Stimulated activated naive B cell treated with anti-CD40 and anti-IgM and Interleukin-4, amounts not matched to agents 10 μg/mL and 1 μg/mL and 100 μg/mL, for 72 hours (primary cell): ENCODE measurements at regions not wholly inside any gene's neighbourhood (a gene's known extent, or its start where the extent isn't known, plus 50 kb on each side); places are given as distances from the start of the nearest gene placed in this dataset.

Experiments
- ATAC-seq, 2 donors: fragments of 150-1000 bp; cut with Tn5 transposase; replicated peaks; 2 replicates each; pipeline ENCODE4 v1.10.0; 2021; ENCODE audit warnings: moderate library complexity in 1 of 2
- DNase-seq: peaks from one replicate; pipeline ENCODE4 v3.0.0; 2021
- H3K27ac Mint-ChIP-seq: one replicate; pipeline ENCODE4 v1.8.0; 2022; ENCODE audit warnings: mild to moderate bottlenecking, mixed read lengths
- H3K27me3 Mint-ChIP-seq, 2 donors: one replicate each; pipeline ENCODE4 v1.8.0; 2022; ENCODE audit warnings: mixed read lengths in 2 of 2
- H3K36me3 Mint-ChIP-seq, 2 donors: one replicate each; pipeline ENCODE4 v1.8.0; 2022; ENCODE audit warnings: mixed read lengths in 2 of 2, mild to moderate bottlenecking in 1 of 2
- H3K4me1 Mint-ChIP-seq, 2 donors: one replicate each; pipeline ENCODE4 v1.8.0; 2022; ENCODE audit warnings: mixed read lengths in 2 of 2, mild to moderate bottlenecking in 1 of 2
- H3K4me3 Mint-ChIP-seq, 2 donors: one replicate each; pipeline ENCODE4 v1.8.0; 2022; ENCODE audit warnings: mild to moderate bottlenecking in 2 of 2, mixed read lengths in 2 of 2, moderate library complexity in 1 of 2
- H3K9me3 Mint-ChIP-seq, 2 donors: one replicate each; pipeline ENCODE4 v1.8.0; 2022; ENCODE audit warnings: mixed read lengths in 2 of 2, mild to moderate bottlenecking in 1 of 2

- Mint-ChIP-seq H3K36me3 (peaks cover 0 to 3% of the 10 kb centered on the region in 2 donors), H3K4me1 (no peaks in the 10 kb centered on the region), H3K27ac (no peak overlapping the region), H3K4me3 (no peak overlapping the region), H3K27me3 (no peaks in the 10 kb centered on the region), H3K9me3 (peaks cover 3 to 7% of the 10 kb centered on the region in 2 donors)
- DNase-seq (no peak), ATAC-seq (no peak)
Measured at GRCh38 chr20:7497985-7498384, 442.3 kb downstream of the HAO1 start.

GRCh38 chr20:7499201-7499600, 441.1 kb downstream of the HAO1 start:
- H3K27me3 Mint-ChIP-seq: no peaks in the 10 kb centered on the region
- DNase-seq (no peak), ATAC-seq (no peak)
- no peak overlapping the region for H3K27ac Mint-ChIP-seq
- no peaks in the 10 kb centered on the region for H3K4me1 Mint-ChIP-seq
- peaks cover 0 to 3% of the 10 kb centered on the region in 2 donors for H3K36me3 Mint-ChIP-seq
- H3K9me3 Mint-ChIP-seq: peaks cover 3 to 7% of the 10 kb centered on the region in 2 donors
- H3K4me3 Mint-ChIP-seq: no peak overlapping the region

- ATAC-seq: no peak
- no peaks in the 10 kb centered on the region for H3K27me3 Mint-ChIP-seq
- no peaks in the 10 kb centered on the region for H3K36me3 Mint-ChIP-seq
- no peaks in the 10 kb centered on the region for H3K4me1 Mint-ChIP-seq
- H3K27ac Mint-ChIP-seq: no peak overlapping the region
- DNase-seq: no peak
- no peak overlapping the region for H3K4me3 Mint-ChIP-seq
- no peaks in the 10 kb centered on the region for H3K9me3 Mint-ChIP-seq
Measured at GRCh38 chr20:7500231-7500663, 440.0 kb downstream of the HAO1 start.

GRCh38 chr20:7503501-7503900, 436.8 kb downstream of the HAO1 start:
- no peaks in the 10 kb centered on the region for H3K27me3 Mint-ChIP-seq
- DNase-seq: no peak
- no peak for ATAC-seq
- H3K9me3 Mint-ChIP-seq: no peaks in the 10 kb centered on the region
- no peaks in the 10 kb centered on the region for H3K36me3 Mint-ChIP-seq
- H3K4me1 Mint-ChIP-seq: no peaks in the 10 kb centered on the region
- H3K27ac Mint-ChIP-seq: no peak overlapping the region
- no peak overlapping the region for H3K4me3 Mint-ChIP-seq

GRCh38 chr20:7505152-7505834, 435.0 kb downstream of the HAO1 start:
- Mint-ChIP-seq H3K36me3 (no peaks in the 10 kb centered on the region), H3K9me3 (no peaks in the 10 kb centered on the region), H3K27ac (no peak overlapping the region), H3K4me1 (no peaks in the 10 kb centered on the region), H3K27me3 (no peaks in the 10 kb centered on the region), H3K4me3 (no peak overlapping the region)
- no peak for ATAC-seq
- no peak for DNase-seq

GRCh38 chr20:7505835-7506221, 434.4 kb downstream of the HAO1 start:
- H3K9me3 Mint-ChIP-seq: no peaks in the 10 kb centered on the region
- DNase-seq: no peak
- H3K4me3 Mint-ChIP-seq: no peak overlapping the region
- H3K27me3 Mint-ChIP-seq: no peaks in the 10 kb centered on the region
- no peak for ATAC-seq
- H3K36me3 Mint-ChIP-seq: no peaks in the 10 kb centered on the region
- H3K27ac Mint-ChIP-seq: no peak overlapping the region
- no peaks in the 10 kb centered on the region for H3K4me1 Mint-ChIP-seq

- Mint-ChIP-seq H3K4me3 (no peak overlapping the region), H3K9me3 (peaks cover 0 to 4% of the 10 kb centered on the region in 2 donors), H3K4me1 (no peaks in the 10 kb centered on the region), H3K27me3 (peaks cover 4 to 6% of the 10 kb centered on the region in 2 donors), H3K27ac (no peak overlapping the region), H3K36me3 (no peaks in the 10 kb centered on the region)
- DNase-seq (no peak), ATAC-seq (no peak)
Measured at GRCh38 chr20:7516621-7517111, 423.6 kb downstream of the HAO1 start.

- DNase-seq (no peak), ATAC-seq (no peak)
- H3K27ac Mint-ChIP-seq: no peak overlapping the region
- no peaks in the 10 kb centered on the region for H3K4me1 Mint-ChIP-seq
- H3K4me3 Mint-ChIP-seq: no peak overlapping the region
- H3K9me3 Mint-ChIP-seq: peaks cover 0 to 4% of the 10 kb centered on the region in 2 donors
- H3K36me3 Mint-ChIP-seq: no peaks in the 10 kb centered on the region
- H3K27me3 Mint-ChIP-seq: peaks cover 0 to 6% of the 10 kb centered on the region in 2 donors
Measured at GRCh38 chr20:7520361-7520760, 419.9 kb downstream of the HAO1 start.

- no peaks in the 10 kb centered on the region for H3K36me3 Mint-ChIP-seq
- H3K27ac Mint-ChIP-seq: no peak overlapping the region
- H3K27me3 Mint-ChIP-seq: peaks cover 0 to 6% of the 10 kb centered on the region in 2 donors
- DNase-seq (no peak), ATAC-seq (no peak)
- H3K4me1 Mint-ChIP-seq: no peaks in the 10 kb centered on the region
- H3K9me3 Mint-ChIP-seq: peaks cover 2 to 4% of the 10 kb centered on the region in 2 donors
- H3K4me3 Mint-ChIP-seq: no peak overlapping the region
Measured at GRCh38 chr20:7523288-7523687, 417.0 kb downstream of the HAO1 start.

- ATAC-seq (no peak), DNase-seq (no peak)
- Mint-ChIP-seq H3K27ac (no peak overlapping the region), H3K9me3 (peaks cover 3 to 6% of the 10 kb centered on the region in 2 donors), H3K27me3 (no peaks in the 10 kb centered on the region), H3K4me3 (no peak overlapping the region), H3K36me3 (no peaks in the 10 kb centered on the region), H3K4me1 (no peaks in the 10 kb centered on the region)
Measured at GRCh38 chr20:7540018-7540417, 400.2 kb downstream of the HAO1 start.

GRCh38 chr20:7540923-7541322, 399.3 kb downstream of the HAO1 start:
- DNase-seq (no peak), ATAC-seq (no peak)
- H3K4me3 Mint-ChIP-seq: no peak overlapping the region
- peaks cover 3 to 6% of the 10 kb centered on the region in 2 donors for H3K9me3 Mint-ChIP-seq
- H3K27me3 Mint-ChIP-seq: no peaks in the 10 kb centered on the region
- no peaks in the 10 kb centered on the region for H3K36me3 Mint-ChIP-seq
- H3K27ac Mint-ChIP-seq: no peak overlapping the region
- H3K4me1 Mint-ChIP-seq: no peaks in the 10 kb centered on the region

GRCh38 chr20:7571101-7571500, 369.2 kb downstream of the HAO1 start:
- ATAC-seq (no peak), DNase-seq (no peak)
- Mint-ChIP-seq H3K4me1 (no peaks in the 10 kb centered on the region), H3K4me3 (no peak overlapping the region), H3K27ac (no peak overlapping the region), H3K36me3 (no peaks in the 10 kb centered on the region), H3K9me3 (peaks cover under 1 to 2% of the 10 kb centered on the region in 2 donors), H3K27me3 (no peaks in the 10 kb centered on the region)

GRCh38 chr20:7571521-7572055, 368.7 kb downstream of the HAO1 start:
- H3K27me3 Mint-ChIP-seq: no peaks in the 10 kb centered on the region
- DNase-seq (no peak), ATAC-seq (no peak)
- no peak overlapping the region for H3K4me3 Mint-ChIP-seq
- no peaks in the 10 kb centered on the region for H3K36me3 Mint-ChIP-seq
- H3K27ac Mint-ChIP-seq: no peak overlapping the region
- no peaks in the 10 kb centered on the region for H3K4me1 Mint-ChIP-seq
- peaks cover 2 to 3% of the 10 kb centered on the region in 2 donors for H3K9me3 Mint-ChIP-seq

GRCh38 chr20:7579888-7580287, 360.4 kb downstream of the HAO1 start:
- H3K4me1 Mint-ChIP-seq: no peaks in the 10 kb centered on the region
- DNase-seq (no peak), ATAC-seq (no peak)
- no peak overlapping the region for H3K27ac Mint-ChIP-seq
- peaks cover 6 to 8% of the 10 kb centered on the region in 2 donors for H3K9me3 Mint-ChIP-seq
- H3K27me3 Mint-ChIP-seq: no peaks in the 10 kb centered on the region
- no peaks in the 10 kb centered on the region for H3K36me3 Mint-ChIP-seq
- no peak overlapping the region for H3K4me3 Mint-ChIP-seq

- DNase-seq (no peak), ATAC-seq (no peak)
- H3K9me3 Mint-ChIP-seq: no peaks in the 10 kb centered on the region
- no peaks in the 10 kb centered on the region for H3K27me3 Mint-ChIP-seq
- no peak overlapping the region for H3K27ac Mint-ChIP-seq
- no peaks in the 10 kb centered on the region for H3K4me1 Mint-ChIP-seq
- H3K36me3 Mint-ChIP-seq: no peaks in the 10 kb centered on the region
- no peak overlapping the region for H3K4me3 Mint-ChIP-seq
Measured at GRCh38 chr20:7585126-7585679, 355.1 kb downstream of the HAO1 start.
